Esophagus squamous epithelium (tissue), 5 donors: ENCODE measurements at regions not wholly inside any gene's neighbourhood (a gene's known extent, or its start where the extent isn't known, plus 50 kb on each side); places are given as distances from the start of the nearest gene placed in this dataset.

Experiments
- DNase-seq: peaks from one replicate; lab custom pipeline; 2025; lab: John Stamatoyannopoulos, UW
- H3K27ac ChIP-seq, 4 donors: fragments of 200-600 bp; sonication (generic); one replicate each; pipeline ENCODE4 v1.5.1; 2016 to 2019; ENCODE audit warnings: mild to moderate bottlenecking in 1 of 4
- H3K27me3 ChIP-seq, 4 donors: fragments of 200-600 bp; sonication (generic); 1 replicate in 3 of 4; 2 replicates in 1 of 4; pipeline versions ENCODE4 v1.5.1 to v1.6.0; 2017 to 2021; ENCODE audit warnings: antibody characterized with exemption in 1 of 4
- H3K36me3 ChIP-seq, 3 donors: fragments of 200-600 bp; sonication (generic); one replicate each; pipeline ENCODE4 v1.5.1; 2016 to 2019
- H3K4me1 ChIP-seq, 3 donors: fragments of 200-600 bp; sonication (generic); one replicate each; pipeline ENCODE4 v1.5.1; 2017 to 2019
- H3K4me3 ChIP-seq, 4 donors: fragments of 200-600 bp; sonication (generic); 1 replicate in 3 of 4; 2 replicates in 1 of 4; pipeline ENCODE4 v1.5.1; 2016 to 2019; ENCODE audit warnings: mild to moderate bottlenecking in 2 of 4, moderate library complexity in 1 of 4
- H3K9me3 ChIP-seq, 3 donors: fragments of 200-600 bp; sonication (generic); one replicate each; pipeline ENCODE4 v1.5.1; 2016 to 2019
- POLR2A ChIP-seq, 4 donors: fragments of 450-650 bp; IDR thresholded peaks; one replicate each; pipeline ENCODE4 v1.6.1; 2017; ENCODE audit warnings: antibody characterized with exemption in 4 of 4, mild to moderate bottlenecking in 4 of 4, moderate library complexity in 3 of 4
- WGBS, 2 donors: methylation state at CpG; one replicate each; pipeline ENCODE4 v1.1.5; 2018; 5-methylcytosine and 5-hydroxymethylcytosine counted together
- intact Hi-C: fragments of 100-400 bp; cut with DNase I; formaldehyde crosslinking; loops from one replicate; pipeline ENCODE4 v1.15.0; 2022
- TF ChIP-seq, protein P1 (sequence below), 6 experiments: fragments of 450-650 bp in 4 of 6; fragments of 200-600 bp in 2 of 6; sonication (generic) in 2 of 6; IDR thresholded peaks; one replicate each; pipeline ENCODE4 v1.5.1; 2016 to 2019; ENCODE audit warnings: antibody characterized with exemption in 6 of 6, mild to moderate bottlenecking in 4 of 6, moderate library complexity in 4 of 6
- donor health status: DM: yes; HTN: yes; CAD: no.

DNA sequence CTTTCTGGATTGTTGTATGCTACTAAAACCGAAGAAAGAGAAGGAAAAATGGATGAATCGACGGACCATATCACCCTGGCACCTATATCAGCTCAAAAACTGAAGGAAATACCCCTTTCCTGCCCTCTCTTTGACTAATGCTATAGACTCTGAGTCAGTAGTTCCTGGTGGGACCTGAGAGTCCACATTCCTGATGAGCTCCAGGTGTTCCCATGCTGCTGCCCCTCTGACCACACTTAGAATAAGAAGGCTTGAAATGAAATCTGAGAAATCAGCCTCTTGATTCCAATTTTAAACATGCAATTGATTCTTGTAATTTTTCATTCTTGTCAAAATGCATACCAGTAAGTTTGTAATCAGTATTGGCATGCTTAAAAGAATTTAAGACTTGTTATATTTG is 75.2 kb downstream of the PRL start:
- Histone ChIP-seq H3K4me3 (no peak overlapping the region), H3K4me1 (no peaks in the 10 kb centered on the region), H3K27me3 (no peaks in the 10 kb centered on the region), H3K27ac (no peak overlapping the region), H3K9me3 (no peaks in the 10 kb centered on the region), H3K36me3 (no peaks in the 10 kb centered on the region)
- TF ChIP-seq POLR2A (IDR thresholded peaks at IDR 0.05): no peak
- TF ChIP-seq, protein P1, sequence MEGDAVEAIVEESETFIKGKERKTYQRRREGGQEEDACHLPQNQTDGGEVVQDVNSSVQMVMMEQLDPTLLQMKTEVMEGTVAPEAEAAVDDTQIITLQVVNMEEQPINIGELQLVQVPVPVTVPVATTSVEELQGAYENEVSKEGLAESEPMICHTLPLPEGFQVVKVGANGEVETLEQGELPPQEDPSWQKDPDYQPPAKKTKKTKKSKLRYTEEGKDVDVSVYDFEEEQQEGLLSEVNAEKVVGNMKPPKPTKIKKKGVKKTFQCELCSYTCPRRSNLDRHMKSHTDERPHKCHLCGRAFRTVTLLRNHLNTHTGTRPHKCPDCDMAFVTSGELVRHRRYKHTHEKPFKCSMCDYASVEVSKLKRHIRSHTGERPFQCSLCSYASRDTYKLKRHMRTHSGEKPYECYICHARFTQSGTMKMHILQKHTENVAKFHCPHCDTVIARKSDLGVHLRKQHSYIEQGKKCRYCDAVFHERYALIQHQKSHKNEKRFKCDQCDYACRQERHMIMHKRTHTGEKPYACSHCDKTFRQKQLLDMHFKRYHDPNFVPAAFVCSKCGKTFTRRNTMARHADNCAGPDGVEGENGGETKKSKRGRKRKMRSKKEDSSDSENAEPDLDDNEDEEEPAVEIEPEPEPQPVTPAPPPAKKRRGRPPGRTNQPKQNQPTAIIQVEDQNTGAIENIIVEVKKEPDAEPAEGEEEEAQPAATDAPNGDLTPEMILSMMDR (IDR thresholded peaks at IDR 0.05): no peak
- intact Hi-C loops: no loop called here
- no peak for DNase-seq
- 82% methylated on average over 3 of the region's 3 CpGs for WGBS, 2 donors

DNA sequence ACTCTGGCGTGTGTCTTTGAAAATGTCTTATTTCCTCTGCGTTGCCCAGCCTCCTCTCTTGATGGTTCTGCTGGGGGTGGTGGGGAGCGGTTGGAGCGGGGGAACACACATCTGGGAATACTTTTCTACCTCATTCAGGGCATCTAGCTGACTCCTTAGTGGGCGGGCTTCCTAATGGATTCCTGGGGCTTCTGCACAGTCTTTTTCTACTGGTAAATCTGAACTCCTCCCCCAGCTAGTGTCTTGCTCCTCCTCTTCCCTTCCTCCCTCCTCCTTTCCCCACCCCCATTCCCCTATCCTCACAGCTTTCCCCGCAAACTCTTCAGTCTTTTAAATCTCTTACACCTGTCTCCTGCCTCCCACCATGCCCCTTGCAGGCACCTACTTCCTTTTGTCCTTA is 74.4 kb downstream of the PRL start:
- Histone ChIP-seq H3K4me1 (no peaks in the 10 kb centered on the region), H3K4me3 (no peak overlapping the region), H3K36me3 (no peaks in the 10 kb centered on the region), H3K9me3 (no peaks in the 10 kb centered on the region), H3K27ac (no peak overlapping the region), H3K27me3 (no peaks in the 10 kb centered on the region)
- 86 to 90% methylated on average over 6 of the region's 6 CpGs for WGBS, 2 donors
- DNase-seq: no peak
- intact Hi-C loops: no loop called here
- no peak for TF ChIP-seq POLR2A (IDR thresholded peaks at IDR 0.05)
- TF ChIP-seq, protein P1 (IDR thresholded peaks at IDR 0.05): no peak

DNA sequence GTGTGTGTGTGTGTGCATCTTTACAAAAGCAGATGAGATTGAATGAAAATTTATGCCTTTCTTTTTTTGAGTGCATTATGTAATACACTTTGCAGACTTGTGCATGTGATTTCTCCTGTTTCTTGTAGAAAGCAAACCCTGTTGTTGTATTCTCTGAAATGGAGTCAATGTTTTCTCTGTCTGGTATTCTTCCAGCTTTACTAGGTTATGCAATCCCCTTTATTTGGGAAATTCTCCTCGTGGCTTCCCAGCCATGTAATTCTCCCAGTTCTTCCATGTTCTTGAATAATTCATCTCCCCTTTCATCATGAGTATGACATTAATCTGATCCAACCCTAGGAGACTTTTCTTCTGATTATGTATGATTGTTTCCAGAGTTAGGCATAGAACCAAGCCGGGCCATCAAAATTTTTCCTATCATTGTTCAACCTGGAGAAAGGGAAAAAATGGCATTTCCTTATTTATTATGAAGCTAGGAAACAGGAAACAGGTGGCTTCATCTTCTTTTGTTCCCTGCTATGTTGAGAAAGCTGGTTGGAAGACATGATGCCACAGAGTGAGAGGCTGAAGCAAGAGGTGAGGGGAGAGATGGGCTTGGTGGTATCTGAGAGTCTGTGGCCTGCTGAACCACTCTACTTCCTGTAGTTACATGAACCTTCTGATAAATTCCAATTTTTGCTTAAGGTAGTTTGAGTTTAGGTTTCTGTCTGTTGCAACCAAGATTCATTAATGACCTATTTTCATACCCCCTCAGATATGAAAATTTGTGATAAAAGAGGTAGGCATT is 68.8 kb downstream of the PRL start:
- no peak for DNase-seq

DNA sequence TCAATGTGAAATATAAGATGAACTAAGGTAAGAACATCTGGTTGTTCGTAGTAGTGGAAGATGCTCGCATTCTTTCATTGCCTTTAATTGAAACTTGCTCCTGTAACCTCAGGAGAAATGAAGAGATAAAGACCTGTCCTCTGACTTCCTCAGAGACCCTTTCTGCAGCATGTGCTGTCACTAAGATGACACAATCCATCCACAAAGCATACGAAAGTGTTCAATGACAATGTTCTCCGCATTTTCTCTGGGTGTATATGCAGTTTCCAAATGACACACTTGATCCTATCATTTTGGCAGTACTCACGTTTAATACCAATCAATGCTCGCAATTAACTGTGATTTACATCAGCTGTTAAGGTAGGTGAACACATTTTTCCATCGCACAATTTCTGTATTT is 65.8 kb downstream of the PRL start:
- no peaks in the 10 kb centered on the region for H3K27me3 ChIP-seq

More for the DNA sequence above, 68.8 kb downstream of the PRL start:
- Histone ChIP-seq H3K27ac (no peak overlapping the region), H3K36me3 (no peaks in the 10 kb centered on the region), H3K9me3 (no peaks in the 10 kb centered on the region), H3K4me3 (no peak overlapping the region), H3K4me1 (no peaks in the 10 kb centered on the region), H3K27me3 (no peaks in the 10 kb centered on the region)
- intact Hi-C loops: no loop called here
- WGBS, 2 donors: 25 to 36% methylated on average over 2 of the region's 2 CpGs
- TF ChIP-seq, protein P1 (IDR thresholded peaks at IDR 0.05): no peak
- no peak for TF ChIP-seq POLR2A (IDR thresholded peaks at IDR 0.05)

DNA sequence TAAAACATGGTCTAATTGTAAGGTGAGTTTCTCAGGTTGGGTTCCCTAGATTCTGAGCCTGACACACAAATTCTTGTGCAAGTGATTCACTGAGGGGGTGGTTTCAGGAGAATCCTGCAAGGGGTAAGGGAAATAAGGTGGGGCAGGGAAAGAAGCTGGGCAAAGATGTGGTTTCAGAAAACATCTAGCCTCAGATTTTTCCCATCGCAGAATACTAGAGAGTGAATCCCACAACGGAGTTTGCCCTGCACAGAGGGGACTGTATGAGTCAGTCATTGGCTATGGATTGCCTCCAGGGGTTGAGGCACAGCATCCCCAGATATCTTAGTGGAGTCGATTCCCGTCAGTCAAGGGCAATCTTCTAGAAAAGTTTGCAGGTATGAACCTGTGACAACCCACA is 65.2 kb downstream of the PRL start:
- Histone ChIP-seq H3K36me3 (no peaks in the 10 kb centered on the region), H3K4me3 (no peak overlapping the region), H3K4me1 (peaks cover 0 to 4% (median 0%) of the 10 kb centered on the region in 3 donors), H3K9me3 (no peaks in the 10 kb centered on the region), H3K27ac (no peak overlapping the region), H3K27me3 (no peaks in the 10 kb centered on the region)
- WGBS, 2 donors: 82 to 87% methylated on average over 4 of the region's 4 CpGs
- intact Hi-C loops: no loop called here
- no peak for DNase-seq
- TF ChIP-seq POLR2A (IDR thresholded peaks at IDR 0.05): no peak
- TF ChIP-seq, protein P1 (IDR thresholded peaks at IDR 0.05): no peak

More for the DNA sequence above, 65.8 kb downstream of the PRL start:
- H3K4me1 ChIP-seq: no peaks in the 10 kb centered on the region
- H3K36me3 ChIP-seq: no peaks in the 10 kb centered on the region
- intact Hi-C loops: no loop called here
- no peak overlapping the region for H3K4me3 ChIP-seq
- no peaks in the 10 kb centered on the region for H3K9me3 ChIP-seq
- TF ChIP-seq POLR2A (IDR thresholded peaks at IDR 0.05): no peak
- TF ChIP-seq, protein P1 (IDR thresholded peaks at IDR 0.05): no peak
- no peak overlapping the region for H3K27ac ChIP-seq
- WGBS, 2 donors: 85 to 91% methylated on average over 7 of the region's 7 CpGs
- no peak for DNase-seq
